SK-N-SH treated with all-trans-retinoic acid at 6 μM for 48 hours (cell line): ENCODE measurements at regions not wholly inside any gene's neighbourhood (a gene's known extent, or its start where the extent isn't known, plus 50 kb on each side); places are given as distances from the start of the nearest gene placed in this dataset.

Experiments
- ATAC-seq: fragments of 200-7000 bp; cut with Tn5 transposase; 3 replicates; pipeline ENCODE4 v1.9.1; 2020; ENCODE audit warnings: mild to moderate bottlenecking, moderate library complexity
- ARNTL ChIP-seq: fragments of 450-650 bp; formaldehyde crosslinking; IDR thresholded peaks from 2 replicates; pipeline ENCODE4 v1.5.0; 2020; ENCODE audit warnings: low read depth, mild to moderate bottlenecking, moderate library complexity, borderline replicate concordance
- BACH2 ChIP-seq: fragments of 250-450 bp; sonication (Bioruptor Pico); IDR thresholded peaks from 2 replicates; pipeline ENCODE4 v1.9.0; 2021; ENCODE audit warnings: mild to moderate bottlenecking, borderline replicate concordance
- CREB5 ChIP-seq: fragments of 250-450 bp; sonication (Bioruptor Pico); IDR thresholded peaks from 2 replicates; pipeline ENCODE4 v1.5.1; 2020; ENCODE audit warnings: low read depth, mild to moderate bottlenecking, moderate library complexity
- CSDC2 ChIP-seq: fragments of 250-450 bp; sonication (Bioruptor Pico); IDR thresholded peaks from 2 replicates; pipeline ENCODE4 v1.5.0; 2020; ENCODE audit warnings: mild to moderate bottlenecking, moderate library complexity
- CSRNP3 ChIP-seq: fragments of 250-450 bp; sonication (Bioruptor Pico); IDR thresholded peaks from 2 replicates; pipeline ENCODE4 v1.5.1; 2021; ENCODE audit warnings: mild to moderate bottlenecking, moderate library complexity
- ESRRG ChIP-seq: fragments of 250-450 bp; sonication (Bioruptor Pico); IDR thresholded peaks from 2 replicates; pipeline ENCODE4 v1.6.1; 2021; ENCODE audit warnings: mild to moderate bottlenecking
- GLIS3 ChIP-seq: fragments of 250-450 bp; sonication (Bioruptor Pico); IDR thresholded peaks from 2 replicates; pipeline ENCODE4 v1.5.0; 2020; ENCODE audit warnings: mild to moderate bottlenecking, moderate library complexity
- ISL1 ChIP-seq: fragments of 250-450 bp; sonication (Bioruptor Pico); IDR thresholded peaks from 2 replicates; pipeline ENCODE4 v2.1.2; 2022; ENCODE audit warnings: mild to moderate bottlenecking, moderate library complexity
- OSR1 ChIP-seq: fragments of 250-450 bp; sonication (Bioruptor Pico); IDR thresholded peaks from 2 replicates; pipeline ENCODE4 v1.8.0; 2022; ENCODE audit warnings: moderate library complexity, mild to moderate bottlenecking, inconsistent platforms
- PATZ1 ChIP-seq: fragments of 250-450 bp; sonication (Bioruptor Pico); IDR thresholded peaks from 2 replicates; pipeline ENCODE4 v1.8.0; 2020; ENCODE audit warnings: mild to moderate bottlenecking, moderate library complexity, borderline replicate concordance
- PPARA ChIP-seq: fragments of 250-450 bp; sonication (Bioruptor Pico); IDR thresholded peaks from 2 replicates; pipeline ENCODE4 v1.5.0; 2020; ENCODE audit warnings: mild to moderate bottlenecking, borderline replicate concordance
- RARB ChIP-seq: fragments of 250-450 bp; sonication (Bioruptor Pico); IDR thresholded peaks from 2 replicates; pipeline ENCODE4 v1.8.0; 2021; ENCODE audit warnings: mild to moderate bottlenecking, moderate library complexity
- SNAI2 ChIP-seq: fragments of 250-450 bp; sonication (Bioruptor Pico); IDR thresholded peaks from 2 replicates; pipeline ENCODE4 v1.5.0; 2020; ENCODE audit warnings: mild to moderate bottlenecking, moderate library complexity
- TOX ChIP-seq: fragments of 250-450 bp; sonication (Bioruptor Pico); IDR thresholded peaks from 2 replicates; pipeline ENCODE4 v1.8.0; 2021; ENCODE audit warnings: mild to moderate bottlenecking, moderate library complexity, borderline replicate concordance
- TSHZ2 ChIP-seq: fragments of 250-450 bp; sonication (Bioruptor Pico); IDR thresholded peaks from 2 replicates; pipeline ENCODE4 v1.5.0; 2020; ENCODE audit warnings: mild to moderate bottlenecking, moderate library complexity
- ZC3H10 ChIP-seq: fragments of 250-450 bp; sonication (Bioruptor Pico); IDR thresholded peaks from 2 replicates; pipeline ENCODE4 v1.5.1; 2021; ENCODE audit warnings: mild to moderate bottlenecking, moderate library complexity
- ZFP30 ChIP-seq: fragments of 450-650 bp; formaldehyde crosslinking; IDR thresholded peaks from 2 replicates; pipeline ENCODE4 v1.5.0; 2022; ENCODE audit warnings: mild to moderate bottlenecking, moderate library complexity
- ZNF565 ChIP-seq: fragments of 450-650 bp; formaldehyde crosslinking; conservative IDR thresholded peaks from 2 replicates; pipeline ENCODE4 v1.5.0; 2020; ENCODE audit warnings: low read depth, mild to moderate bottlenecking, moderate library complexity
- ZNF70 ChIP-seq: fragments of 450-650 bp; formaldehyde crosslinking; IDR thresholded peaks from 2 replicates; pipeline ENCODE4 v1.5.0; 2020; ENCODE audit warnings: mild to moderate bottlenecking, moderate library complexity
- ZNF8 ChIP-seq: fragments of 450-650 bp; formaldehyde crosslinking; IDR thresholded peaks from 2 replicates; pipeline ENCODE4 v1.5.0; 2020; ENCODE audit warnings: mild to moderate bottlenecking, moderate library complexity
- TF ChIP-seq, protein P1 (sequence below): fragments of 250-450 bp; sonication (Bioruptor Pico); IDR thresholded peaks from 2 replicates; pipeline ENCODE4 v1.8.0; 2021; ENCODE audit warnings: low read depth, mild to moderate bottlenecking, moderate library complexity, borderline replicate concordance

- ATAC-seq, result no peak
- TF ChIP-seq CSRNP3 (no peak), PPARA (CRISPR knock-in tag) (no peak), ARNTL (CRISPR knock-in tag) (no peak), GLIS3 (CRISPR knock-in tag) (no peak)
Observed at GRCh38 chr1:96475903-96476302, 245.7 kb upstream of the PTBP2 start.

GRCh38 chr1:96478228-96478627 lies 243.4 kb upstream of the PTBP2 start:
- no peak for ATAC-seq
- TF ChIP-seq ZNF70 (CRISPR knock-in tag) (no peak), SNAI2 (no peak), ZFP30 (CRISPR knock-in tag) (no peak), ZC3H10 (CRISPR knock-in tag) (no peak), GLIS3 (CRISPR knock-in tag) (no peak), ZNF565 (CRISPR knock-in tag) (no peak), ZNF8 (CRISPR knock-in tag) (no peak), TSHZ2 (CRISPR knock-in tag) (no peak), CSDC2 (no peak), ESRRG (no peak), PPARA (CRISPR knock-in tag) (no peak), RARB (no peak), PATZ1 (CRISPR knock-in tag) (no peak), CSRNP3 (no peak)
- TF ChIP-seq, protein P1, sequence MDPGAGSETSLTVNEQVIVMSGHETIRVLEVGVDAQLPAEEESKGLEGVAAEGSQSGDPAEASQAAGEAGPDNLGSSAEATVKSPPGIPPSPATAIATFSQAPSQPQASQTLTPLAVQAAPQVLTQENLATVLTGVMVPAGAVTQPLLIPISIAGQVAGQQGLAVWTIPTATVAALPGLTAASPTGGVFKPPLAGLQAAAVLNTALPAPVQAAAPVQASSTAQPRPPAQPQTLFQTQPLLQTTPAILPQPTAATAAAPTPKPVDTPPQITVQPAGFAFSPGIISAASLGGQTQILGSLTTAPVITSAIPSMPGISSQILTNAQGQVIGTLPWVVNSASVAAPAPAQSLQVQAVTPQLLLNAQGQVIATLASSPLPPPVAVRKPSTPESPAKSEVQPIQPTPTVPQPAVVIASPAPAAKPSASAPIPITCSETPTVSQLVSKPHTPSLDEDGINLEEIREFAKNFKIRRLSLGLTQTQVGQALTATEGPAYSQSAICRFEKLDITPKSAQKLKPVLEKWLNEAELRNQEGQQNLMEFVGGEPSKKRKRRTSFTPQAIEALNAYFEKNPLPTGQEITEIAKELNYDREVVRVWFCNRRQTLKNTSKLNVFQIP, result no peak

- TF ChIP-seq CSRNP3 (no peak), ESRRG (no peak), ZFP30 (CRISPR knock-in tag) (no peak), OSR1 (no peak)
Observed at GRCh38 chr1:96481409-96481808, 240.2 kb upstream of the PTBP2 start.

GRCh38 chr1:96482616-96483015 lies 239.0 kb upstream of the PTBP2 start:
- no peak for ATAC-seq
- TF ChIP-seq ISL1 (CRISPR knock-in tag) (no peak), TOX (CRISPR knock-in tag) (no peak), ESRRG (no peak), ZNF8 (CRISPR knock-in tag) (no peak), CREB5 (CRISPR knock-in tag) (no peak), BACH2 (CRISPR knock-in tag) (no peak), GLIS3 (CRISPR knock-in tag) (no peak), PATZ1 (CRISPR knock-in tag) (no peak), OSR1 (no peak), CSDC2 (no peak)
- TF ChIP-seq, protein P1, result no peak

More at GRCh38 chr1:96481409-96481808, 240.2 kb upstream of the PTBP2 start:
- no peak for ATAC-seq
